HG03442 (cell line): ENCODE measurements at regions not wholly inside any gene's neighbourhood (a gene's known extent, or its start where the extent isn't known, plus 50 kb on each side); places are given as distances from the start of the nearest gene placed in this dataset.

Experiments
- ATAC-seq: cut with Tn5 transposase; IDR thresholded peaks from one replicate; pipeline ENCODE4 v1.9.1; 2021; ENCODE audit warnings: mild to moderate bottlenecking, moderate library complexity; ENCODE audit not compliant: unreplicated experiment

DNA sequence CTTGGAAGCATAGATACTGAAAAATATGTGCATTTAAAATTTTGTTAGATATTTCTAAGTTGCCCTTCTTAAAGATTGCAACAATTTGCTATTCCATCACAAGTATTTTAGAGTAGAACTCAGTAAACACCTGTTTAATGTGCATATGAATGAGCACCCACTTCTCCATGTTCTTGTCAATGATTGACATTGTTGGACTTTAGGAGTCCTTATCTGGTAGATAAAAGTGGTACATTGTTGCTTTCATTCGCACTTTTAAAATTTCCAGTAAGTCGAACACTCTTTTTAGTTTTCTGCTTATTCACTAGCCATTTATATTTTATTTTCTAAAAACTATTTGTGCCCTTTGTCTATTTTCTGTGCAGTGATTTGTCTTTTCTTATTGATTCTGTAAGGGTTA is 478.3 kb downstream of the SOX2 start:
- no peak for ATAC-seq

DNA sequence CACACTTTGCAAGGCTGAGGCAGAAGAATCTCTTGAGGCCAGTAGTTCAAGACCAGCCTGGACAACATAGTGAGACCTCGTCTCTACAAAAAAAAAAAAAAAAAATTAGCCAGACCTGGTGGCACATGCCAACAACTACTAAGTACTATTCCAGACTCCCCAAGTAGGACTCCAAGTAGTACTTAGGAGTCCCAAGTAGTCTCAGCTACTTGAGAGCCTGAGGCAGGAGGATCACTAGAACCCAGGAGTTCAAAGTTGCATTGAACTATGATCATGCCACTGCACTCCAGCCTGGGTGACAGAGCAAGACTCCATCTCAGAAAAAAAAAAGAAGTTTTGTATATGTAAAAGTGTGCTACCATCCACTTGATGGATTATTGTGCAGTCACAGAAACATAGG is 486.6 kb downstream of the SOX2 start:
- ATAC-seq = no peak

DNA sequence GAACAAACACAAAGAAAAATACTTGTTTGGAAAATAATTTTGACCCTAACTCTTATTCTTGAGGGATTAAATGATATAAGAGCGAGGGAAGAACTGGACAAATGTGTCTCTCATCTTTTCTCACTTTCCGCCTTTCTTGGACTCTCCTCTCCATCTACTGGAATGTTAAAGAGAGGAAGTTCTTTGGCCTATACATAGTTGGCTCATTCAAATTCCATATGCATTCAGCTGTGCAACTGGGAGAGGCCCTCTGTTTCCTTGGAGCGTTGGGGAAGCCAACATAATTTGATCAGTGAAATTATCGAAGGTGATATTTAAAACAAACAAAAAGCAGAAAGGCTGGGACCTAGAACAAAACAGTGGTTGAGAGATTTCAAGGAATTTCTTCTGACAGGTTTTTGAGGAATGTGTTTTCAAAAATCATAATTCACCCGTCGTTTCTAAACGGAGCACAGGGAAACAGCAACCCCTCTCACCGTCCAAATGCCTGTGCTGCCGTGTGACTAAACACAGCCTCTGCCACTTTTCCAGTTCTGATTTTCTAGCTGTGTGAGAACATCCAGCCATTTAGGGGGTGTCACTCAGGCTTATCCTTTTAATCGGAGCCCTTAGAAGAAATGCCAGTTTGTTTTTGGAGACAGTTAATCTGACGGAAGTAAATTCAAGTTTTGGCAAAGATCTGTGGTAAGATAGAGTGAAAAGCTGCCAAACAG is 489.9 kb downstream of the SOX2 start:
- no peak for ATAC-seq

DNA sequence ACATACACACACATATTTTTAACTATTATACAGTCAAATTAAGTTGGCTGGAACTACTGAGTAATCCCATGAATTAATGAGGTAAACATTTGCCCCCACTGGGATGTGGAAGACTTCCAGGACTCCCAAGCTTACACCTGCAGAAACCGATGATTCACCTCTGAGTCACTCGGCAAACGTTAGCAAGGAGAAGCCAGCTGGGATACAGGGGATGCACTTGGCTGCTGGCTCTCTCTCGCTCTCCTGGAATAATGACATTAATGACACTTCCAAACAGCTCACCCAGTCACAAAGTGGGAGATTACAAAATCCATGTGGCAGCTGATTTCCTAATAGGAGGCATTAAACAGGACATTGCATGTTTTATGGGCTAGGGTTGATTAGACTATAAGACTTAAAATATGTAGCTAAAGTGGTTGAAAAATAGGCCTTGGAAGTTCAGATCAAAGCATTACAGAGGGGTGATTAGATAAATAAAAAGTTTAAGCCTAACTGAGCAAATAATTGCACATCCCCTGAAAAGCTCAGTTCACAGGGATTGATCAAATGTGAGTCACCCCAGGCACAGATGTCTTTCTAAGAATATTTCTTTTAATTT is 500.9 kb downstream of the SOX2 start:
- ATAC-seq = no peak

DNA sequence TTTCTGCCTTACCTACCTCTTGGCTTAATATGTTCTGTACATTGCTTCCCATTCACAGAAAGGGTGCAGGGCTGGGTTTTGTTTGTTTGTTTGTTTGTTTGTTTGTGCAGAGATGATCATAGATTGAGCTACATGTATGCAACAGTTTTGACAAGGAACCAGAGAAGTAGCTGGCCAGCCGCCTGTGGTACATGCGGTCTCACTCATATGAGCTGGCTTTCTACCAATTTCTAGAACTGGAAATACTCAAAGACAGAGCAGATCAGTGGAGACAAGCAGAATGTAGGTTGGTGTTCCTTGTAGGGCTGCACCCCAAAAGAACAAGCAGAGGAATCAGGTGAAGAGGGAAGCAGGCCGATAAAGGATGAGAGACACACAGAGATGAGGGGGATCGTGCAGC is 502.7 kb downstream of the SOX2 start:
- no peak for ATAC-seq

DNA sequence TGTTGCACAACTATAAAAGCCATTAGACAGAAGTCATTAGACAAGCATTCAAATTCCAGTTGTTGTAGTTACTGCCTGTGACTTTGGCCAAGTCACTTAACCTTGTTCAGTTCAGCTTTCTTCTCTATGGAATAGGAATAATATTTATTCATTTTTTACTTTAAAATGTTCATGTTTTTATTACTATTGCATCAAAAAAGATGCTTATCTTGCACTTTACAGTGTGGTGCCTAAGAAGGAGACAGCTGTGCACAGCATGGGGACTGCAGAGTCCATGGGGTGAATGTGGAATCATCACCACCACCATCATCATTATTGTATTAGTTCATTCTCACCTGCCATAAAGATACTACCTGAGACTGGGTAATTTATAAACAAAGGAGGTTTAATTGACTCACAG is 504.2 kb downstream of the SOX2 start:
- ATAC-seq = no peak

DNA sequence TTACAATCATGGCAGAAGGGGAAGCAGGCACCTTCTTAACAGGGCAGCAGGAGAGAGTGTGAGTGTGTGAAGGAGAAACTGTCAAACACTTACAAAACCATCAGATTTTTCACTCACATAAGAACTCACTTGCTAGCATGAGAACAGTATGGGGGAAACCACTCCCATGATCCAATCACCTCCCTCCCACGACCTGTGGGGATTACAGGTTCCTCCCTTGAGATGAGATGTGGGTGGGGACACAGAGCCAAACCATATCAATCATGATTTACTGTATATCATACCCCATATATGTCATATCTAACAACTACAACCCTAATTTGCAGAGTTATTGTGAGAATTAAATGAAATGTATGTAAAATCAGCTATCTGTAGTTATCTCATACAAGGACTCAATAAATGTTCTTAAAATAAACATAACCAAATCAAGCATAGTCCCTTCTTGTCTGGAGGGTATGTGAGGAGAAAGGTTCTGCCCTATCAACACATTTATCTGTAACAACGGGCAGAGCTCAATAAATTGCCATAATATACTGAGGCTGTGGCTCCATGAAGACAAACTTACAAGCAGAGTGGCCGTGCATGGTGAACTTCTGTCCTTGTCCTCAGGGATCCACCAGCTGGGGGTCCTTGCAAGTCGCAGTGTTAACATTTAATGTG is 504.7 kb downstream of the SOX2 start:
- ATAC-seq = no peak

DNA sequence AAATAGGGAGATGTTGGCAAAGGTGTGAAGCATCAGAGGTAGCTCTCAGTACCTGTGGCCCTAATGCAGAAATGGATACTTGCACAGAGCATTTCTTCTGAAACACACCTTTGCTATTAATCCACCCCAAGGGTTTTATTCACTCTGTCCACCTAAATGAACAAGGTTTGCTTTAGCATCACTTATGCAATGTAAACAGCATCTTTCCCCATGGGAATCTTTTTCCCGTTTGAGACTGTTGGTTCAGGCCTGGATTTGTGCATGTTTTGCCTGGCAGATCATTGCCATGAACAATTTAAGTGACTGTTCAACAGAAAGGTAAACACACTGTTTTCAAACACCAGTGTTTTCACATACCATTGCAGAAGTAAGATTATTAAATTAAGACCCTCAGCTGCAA is 508.3 kb downstream of the SOX2 start:
- ATAC-seq = no peak

DNA sequence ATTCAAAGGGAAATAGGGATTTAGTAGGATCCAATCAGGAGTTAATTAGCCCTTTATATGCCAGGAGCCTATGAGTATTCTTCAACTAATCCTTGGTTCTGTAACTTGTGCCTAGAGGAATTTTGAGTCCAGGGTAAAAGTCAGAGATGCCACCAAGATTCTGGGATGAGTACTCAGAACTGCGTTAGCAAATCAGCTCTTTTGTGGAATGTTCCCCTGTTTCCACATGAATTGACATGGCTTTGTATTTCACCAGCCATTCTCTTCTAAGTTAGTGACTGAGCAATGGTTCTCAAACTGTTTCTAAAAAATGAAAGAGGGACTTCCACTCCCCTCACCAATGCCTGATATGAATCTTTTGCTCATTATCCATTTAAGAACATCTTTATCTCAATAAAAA is 508.7 kb downstream of the SOX2 start:
- no peak for ATAC-seq

DNA sequence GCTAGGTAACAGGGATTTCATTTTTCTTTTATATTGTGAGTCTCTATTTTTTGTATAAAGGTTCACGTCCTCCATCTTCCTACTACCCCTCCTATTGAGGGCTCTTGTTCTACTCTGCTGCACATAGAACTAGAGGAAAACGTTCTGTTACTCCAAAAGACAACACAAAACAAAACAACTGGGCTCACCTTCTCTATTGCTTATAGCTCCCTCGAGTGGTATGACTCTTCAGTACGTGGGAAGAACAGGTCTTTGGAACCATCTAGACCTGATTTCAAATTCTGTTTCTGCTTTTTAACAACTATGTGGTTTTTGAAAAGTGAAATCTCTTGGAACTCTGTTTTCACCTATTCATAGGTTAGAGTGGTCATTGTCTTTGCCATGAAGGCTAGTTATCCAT is 515.3 kb downstream of the SOX2 start:
- no peak for ATAC-seq

DNA sequence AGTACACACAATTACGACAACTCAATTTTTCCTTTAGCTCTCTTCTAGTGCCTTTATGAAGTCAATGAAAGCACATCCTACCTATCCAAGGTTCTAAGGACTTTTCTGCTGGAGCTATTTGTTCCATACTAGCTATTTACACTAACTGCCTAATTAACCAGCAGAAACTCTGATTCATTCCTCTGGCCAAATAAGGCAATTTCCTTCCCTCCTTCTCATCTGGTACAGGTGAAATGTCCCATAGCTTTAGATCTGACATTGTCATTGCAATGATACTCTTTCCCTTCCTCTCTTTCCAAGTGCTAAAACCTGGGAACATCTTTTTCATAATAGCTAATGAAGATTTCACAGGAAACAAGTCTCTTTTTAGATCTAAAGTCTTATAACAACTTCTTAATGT is 521.7 kb downstream of the SOX2 start:
- ATAC-seq = no peak

DNA sequence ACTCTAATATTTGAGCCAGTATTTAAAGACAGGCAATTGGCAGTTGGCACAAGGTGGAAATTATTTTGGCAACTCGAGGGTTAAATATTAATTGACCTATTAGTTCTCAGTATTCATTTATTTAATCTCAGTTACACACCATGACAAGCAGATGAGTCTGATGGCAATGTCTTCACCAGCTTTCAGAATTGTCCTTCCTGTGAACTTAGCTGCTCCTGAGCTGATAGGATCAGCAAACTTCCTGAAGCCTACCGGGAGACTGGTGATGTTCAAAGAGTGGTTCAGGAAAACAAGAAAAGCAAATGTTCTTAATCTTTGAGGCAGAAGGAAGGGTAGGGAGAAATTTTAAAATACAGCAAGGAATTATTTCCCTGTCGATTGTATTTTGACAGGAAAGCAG is 522.2 kb downstream of the SOX2 start:
- ATAC-seq = no peak

DNA sequence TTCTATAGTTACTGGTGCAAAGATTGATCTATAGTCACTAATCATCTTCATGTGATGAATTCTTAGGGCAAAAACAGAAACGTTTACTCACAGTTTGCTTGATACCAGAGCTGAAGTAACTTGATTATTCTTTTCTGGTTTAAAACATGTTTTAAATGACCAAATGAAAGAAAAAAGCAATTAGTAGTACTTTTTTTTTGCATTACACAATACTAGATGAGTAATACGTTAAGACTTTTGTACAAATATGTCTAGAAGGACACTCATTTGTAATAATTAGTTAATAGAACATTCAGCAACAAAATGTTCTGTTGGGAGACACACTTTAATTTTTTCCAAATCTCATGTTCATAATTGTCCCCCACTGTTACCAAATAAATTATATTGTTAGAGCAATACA is 523.2 kb downstream of the SOX2 start:
- no peak for ATAC-seq

DNA sequence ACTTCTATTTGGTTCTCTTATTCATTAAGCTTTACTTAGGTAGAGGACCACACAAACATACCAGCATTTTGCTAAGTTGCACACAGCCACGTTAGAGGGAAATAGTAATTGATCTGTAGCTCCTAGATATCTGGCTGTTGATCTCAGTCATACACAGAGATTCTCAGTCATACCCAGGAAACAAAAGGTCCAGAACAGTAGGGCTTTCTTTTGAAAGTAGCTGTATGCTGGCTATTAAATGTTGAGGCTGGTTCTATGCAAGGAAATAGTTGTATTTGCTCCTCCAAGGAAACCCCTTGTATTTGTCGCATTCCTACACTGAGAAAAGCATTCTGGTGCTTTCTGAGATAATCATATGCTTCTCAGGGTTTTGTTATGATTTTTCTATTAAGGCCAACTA is 523.8 kb downstream of the SOX2 start:
- no peak for ATAC-seq

DNA sequence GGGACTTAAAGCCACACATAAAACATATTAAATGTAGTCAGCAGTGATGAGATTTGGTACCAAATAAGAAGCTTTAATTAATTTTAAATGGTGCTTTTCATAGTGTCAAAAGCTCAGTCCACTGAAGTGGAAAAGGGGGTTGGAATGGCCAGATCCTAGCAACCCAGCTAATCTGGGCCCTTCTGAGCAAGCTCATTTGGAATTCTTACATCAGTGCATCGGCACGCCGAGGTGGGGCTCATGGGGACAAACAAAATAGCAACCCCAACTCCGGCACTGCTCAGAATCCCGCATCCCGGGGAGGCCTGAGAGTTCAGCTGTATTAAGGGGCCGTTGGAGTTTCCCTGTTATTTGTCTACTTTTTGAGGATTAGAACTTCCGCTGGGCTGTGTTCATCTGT is 526.4 kb downstream of the SOX2 start:
- ATAC-seq = no peak

DNA sequence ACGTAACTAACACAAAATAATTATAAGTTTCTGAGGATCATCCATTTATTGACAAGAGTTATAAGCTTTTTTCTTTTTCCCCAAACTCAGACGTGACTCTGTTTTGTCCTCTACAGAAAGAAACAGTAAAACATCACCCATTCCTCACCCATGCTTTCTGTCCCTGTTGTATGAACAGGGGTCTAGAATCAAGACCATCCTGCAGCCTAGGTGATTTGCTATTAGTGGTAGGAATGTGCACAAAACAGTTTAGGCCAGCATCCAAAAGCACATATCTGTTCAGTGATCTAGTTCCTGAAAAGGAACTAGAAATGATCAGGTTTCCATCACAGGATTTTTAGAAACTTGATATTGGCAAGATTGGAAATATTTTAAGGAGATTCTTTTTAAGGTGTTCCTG is 527.6 kb downstream of the SOX2 start:
- no peak for ATAC-seq

DNA sequence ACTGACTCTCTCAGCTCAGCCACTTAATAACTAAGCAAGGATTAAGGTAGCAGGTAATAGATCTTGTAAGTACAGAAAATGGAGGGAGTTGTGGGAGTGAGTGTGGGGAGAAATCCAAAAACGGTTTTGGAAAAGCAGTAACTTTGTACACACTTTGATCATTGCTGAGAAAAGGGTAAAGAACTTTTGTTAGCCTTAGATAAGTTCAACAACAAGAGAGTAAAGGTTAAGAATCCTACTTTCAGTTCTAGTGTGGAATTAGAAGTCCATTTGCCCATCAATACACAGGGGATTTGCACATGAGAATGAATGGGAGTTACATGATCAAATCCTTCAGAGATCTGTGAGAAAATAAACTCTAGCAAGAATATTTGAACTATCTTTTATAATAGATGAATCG is 528.7 kb downstream of the SOX2 start:
- no peak for ATAC-seq

DNA sequence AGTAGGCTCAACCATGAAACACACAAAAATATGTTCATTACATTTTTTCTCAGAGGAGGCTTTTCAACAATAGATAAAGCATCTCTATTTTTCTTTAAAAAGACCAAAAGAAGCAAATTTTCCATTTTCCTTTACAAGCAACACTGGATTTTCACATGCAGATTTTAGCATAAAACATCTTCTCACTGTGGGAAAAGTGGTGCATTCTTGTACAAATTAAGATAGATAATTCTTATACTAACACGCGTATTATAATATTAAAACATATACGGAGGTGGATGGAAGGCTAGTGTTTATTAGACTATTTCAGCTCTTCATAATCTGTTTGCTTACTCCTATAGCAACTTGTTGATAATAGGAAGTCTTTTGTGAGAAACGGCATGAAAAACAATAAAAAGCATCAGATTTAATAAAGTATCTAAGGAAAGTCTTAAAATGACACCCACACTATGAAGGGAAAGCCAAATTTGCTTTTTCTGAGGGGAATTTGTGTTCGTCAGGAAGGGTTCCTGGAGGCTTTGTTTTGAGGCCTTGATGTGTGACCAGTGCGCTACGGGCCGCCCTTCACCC is 529.6 kb downstream of the SOX2 start:
- no peak for ATAC-seq

DNA sequence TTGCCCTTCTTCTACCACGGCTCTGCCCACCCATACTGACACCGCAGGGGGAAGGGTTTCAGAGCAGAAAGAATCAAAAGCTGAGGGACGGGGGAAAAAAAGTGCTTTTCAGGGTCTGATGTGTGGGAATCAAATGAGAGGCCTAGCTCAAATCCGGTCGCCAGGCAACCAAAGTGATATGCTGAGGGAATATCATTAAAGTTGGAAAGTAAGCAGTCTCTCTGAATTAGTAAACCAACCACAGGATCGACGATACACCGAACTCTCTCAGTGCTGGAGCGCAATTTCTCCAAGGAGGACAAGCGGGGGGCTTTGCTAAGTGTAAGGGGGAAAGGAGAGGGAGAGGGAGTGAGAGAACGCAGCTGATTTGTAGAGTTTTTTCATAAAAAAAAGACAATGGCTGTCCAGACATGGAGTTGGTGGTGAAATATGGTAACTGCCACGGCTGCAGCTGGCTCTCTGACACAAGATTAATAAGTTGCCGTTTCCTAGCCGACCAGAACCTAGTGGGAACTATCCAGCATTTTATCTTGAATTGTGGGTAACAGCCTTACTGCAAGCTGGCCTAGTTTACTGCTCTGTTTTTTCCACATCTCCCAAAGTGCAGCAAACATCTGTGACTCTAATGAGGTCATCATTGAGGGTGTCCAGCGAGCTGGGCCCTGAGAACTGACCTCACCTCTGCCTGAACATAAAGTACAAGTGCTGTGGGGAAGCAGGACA is 530.2 kb downstream of the SOX2 start:
- ATAC-seq = no peak

DNA sequence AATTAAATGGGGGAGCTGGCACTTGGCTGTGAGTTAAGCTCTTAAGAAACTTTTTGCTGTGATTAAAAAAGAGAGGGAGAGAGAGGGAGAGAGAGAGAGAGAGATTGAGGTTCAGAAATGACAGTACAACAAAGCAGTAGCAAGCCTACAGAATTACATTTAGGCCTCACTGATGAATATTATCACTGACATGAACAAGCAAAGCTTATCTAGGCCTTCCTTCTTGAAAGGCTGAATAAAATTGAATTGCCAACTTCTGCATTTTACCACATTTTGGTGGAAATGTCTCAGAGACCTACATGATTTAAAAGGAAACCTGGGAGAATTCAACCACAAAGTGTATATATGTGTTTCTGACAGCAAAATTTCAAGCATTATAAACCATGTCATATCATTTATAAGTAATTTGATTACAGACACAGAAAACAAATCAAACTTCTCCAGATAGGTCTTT is 530.8 kb downstream of the SOX2 start:
- ATAC-seq = no peak

DNA sequence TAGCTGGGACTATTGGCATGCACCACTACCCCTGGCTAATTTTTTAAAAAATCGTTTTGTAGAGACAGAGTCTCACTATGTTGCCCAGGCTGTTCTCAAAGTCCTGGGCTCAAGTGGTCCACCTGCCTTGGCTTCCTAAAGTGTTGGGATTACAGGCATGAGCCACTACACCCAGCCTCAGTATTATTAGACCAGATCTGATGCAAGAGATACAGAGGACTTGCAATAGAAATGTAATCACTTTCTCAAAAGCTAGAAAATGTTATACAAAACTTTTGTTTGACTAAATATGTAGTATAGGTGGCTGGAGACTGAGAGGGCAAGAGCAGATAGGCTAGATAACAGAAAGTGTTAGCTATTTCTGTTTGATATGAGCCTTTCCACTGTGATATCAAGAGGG is 531.9 kb downstream of the SOX2 start:
- ATAC-seq = no peak
